ENCODE measurements at regions not wholly inside any gene's neighbourhood (a gene's known extent, or its start where the extent isn't known, plus 50 kb on each side); places are given as distances from the start of the nearest gene placed in this dataset.

DNA sequence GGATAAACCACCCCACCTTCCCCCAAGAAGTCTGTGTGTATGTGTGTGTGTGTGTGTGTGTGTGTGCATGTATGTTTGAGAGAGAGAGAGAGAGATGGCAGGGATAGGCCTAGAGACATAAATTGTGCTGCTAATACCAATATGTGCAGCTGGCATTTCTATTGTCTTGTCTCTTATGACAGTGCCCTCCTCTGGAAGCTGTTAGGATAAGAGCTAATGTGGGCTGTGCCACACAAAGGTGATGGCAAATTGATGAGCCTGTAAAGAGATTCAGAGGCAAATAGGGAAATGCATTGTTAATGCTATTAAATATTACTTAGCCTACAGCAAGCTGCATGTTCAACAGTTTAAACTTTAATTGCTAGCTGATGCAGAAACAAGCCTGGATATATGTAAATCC lies 332.0 kb downstream of the NKX6-1 start:
- DNase-seq (no peak), FAIRE-seq (no peak)
- Histone ChIP-seq H3K36me3 (ENCODE audit: control insufficient read depth in 3 of 3, insufficient read depth in 2 of 3, low read depth in 1 of 3, low read length in 3 of 3) (no peaks in the 10 kb centered on the region), H3K4me3 (ENCODE audit: low read depth in 1 of 3, low read length in 3 of 3) (no peak overlapping the region), H3K27ac (ENCODE audit: low read depth in 1 of 3, low read length in 2 of 3) (no peak overlapping the region), H3K9me3 (ENCODE audit: control insufficient read depth in 2 of 2, insufficient read depth in 1 of 2, low read depth in 1 of 2, low read length in 1 of 2) (no peaks in the 10 kb centered on the region), H3K4me1 (ENCODE audit: control insufficient read depth in 3 of 3, insufficient read depth in 2 of 3, low read depth in 1 of 3, low read length in 2 of 3) (peaks cover 0 to 5% (median 0%) of the 10 kb centered on the region in 3 donors), H3K27me3 (ENCODE audit: control insufficient read depth in 3 of 3, insufficient read depth in 3 of 3, low read length in 3 of 3) (peaks cover 0 to 2% (median 0%) of the 10 kb centered on the region in 3 donors)

DNA sequence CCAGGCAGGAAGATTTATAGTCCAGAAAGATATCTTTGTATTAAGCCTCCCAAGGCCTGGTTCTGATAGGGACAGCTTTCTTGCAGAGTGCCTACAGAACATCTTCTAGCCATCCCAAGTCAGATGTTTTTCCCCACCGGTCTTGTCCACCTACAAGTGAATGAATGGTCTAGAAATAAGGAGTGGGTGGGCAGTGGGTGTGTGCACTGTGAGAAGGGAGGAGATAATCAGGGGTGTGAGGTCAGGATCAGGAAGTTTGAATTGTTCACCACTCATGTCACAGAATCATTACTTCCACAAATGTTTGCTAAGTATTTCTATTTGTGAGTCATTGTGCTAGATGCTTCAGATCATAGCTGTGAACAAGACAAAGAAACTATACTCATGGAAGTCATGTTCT lies 332.6 kb downstream of the NKX6-1 start:
- Histone ChIP-seq H3K4me1 (ENCODE audit: control insufficient read depth in 3 of 3, insufficient read depth in 2 of 3, low read depth in 1 of 3, low read length in 2 of 3) (peaks cover 0 to 7% (median 0%) of the 10 kb centered on the region in 3 donors), H3K36me3 (ENCODE audit: control insufficient read depth in 3 of 3, insufficient read depth in 2 of 3, low read depth in 1 of 3, low read length in 3 of 3) (no peaks in the 10 kb centered on the region), H3K27ac (ENCODE audit: low read depth in 1 of 3, low read length in 2 of 3) (no peak overlapping the region), H3K4me3 (ENCODE audit: low read depth in 1 of 3, low read length in 3 of 3) (no peak overlapping the region), H3K9me3 (ENCODE audit: control insufficient read depth in 2 of 2, insufficient read depth in 1 of 2, low read depth in 1 of 2, low read length in 1 of 2) (no peaks in the 10 kb centered on the region), H3K27me3 (ENCODE audit: control insufficient read depth in 3 of 3, insufficient read depth in 3 of 3, low read length in 3 of 3) (no peaks in the 10 kb centered on the region)
- WGBS, 3 donors, result 89 to 92% (median 91%) methylated on average over 1 of the region's 1 CpG
- FAIRE-seq (no peak), DNase-seq (no peak)

DNA sequence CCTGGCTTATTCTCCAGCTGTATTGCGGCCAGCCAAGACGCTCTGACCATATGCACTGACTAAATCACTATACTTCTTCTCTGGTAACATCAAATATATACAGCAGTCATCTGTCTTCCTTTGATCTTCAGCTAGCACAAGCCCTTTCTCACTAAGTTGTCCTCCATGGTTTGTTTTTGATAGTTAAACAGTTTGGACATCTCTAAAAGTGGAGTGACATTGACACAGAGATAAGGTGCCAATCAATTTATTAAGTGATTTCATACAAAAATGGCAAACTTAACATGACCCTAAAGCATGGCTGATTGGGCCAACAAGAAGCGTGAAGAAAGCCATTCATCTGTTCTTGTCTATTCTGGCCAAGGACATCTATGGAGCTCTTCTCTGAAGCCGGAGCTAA lies 334.9 kb downstream of the NKX6-1 start:
- Histone ChIP-seq H3K36me3 (ENCODE audit: control insufficient read depth in 3 of 3, insufficient read depth in 2 of 3, low read depth in 1 of 3, low read length in 3 of 3) (no peaks in the 10 kb centered on the region), H3K4me3 (ENCODE audit: low read depth in 1 of 3, low read length in 3 of 3) (no peak overlapping the region), H3K9me3 (ENCODE audit: control insufficient read depth in 2 of 2, insufficient read depth in 1 of 2, low read depth in 1 of 2, low read length in 1 of 2) (no peaks in the 10 kb centered on the region), H3K27me3 (ENCODE audit: control insufficient read depth in 3 of 3, insufficient read depth in 3 of 3, low read length in 3 of 3) (no peaks in the 10 kb centered on the region), H3K27ac (ENCODE audit: low read depth in 1 of 3, low read length in 2 of 3) (no peak overlapping the region), H3K4me1 (ENCODE audit: control insufficient read depth in 3 of 3, insufficient read depth in 2 of 3, low read depth in 1 of 3, low read length in 2 of 3) (peaks cover 0 to 20% (median 0%) of the 10 kb centered on the region in 3 donors)
- DNase-seq, result no peak
- 83 to 93% (median 85%) methylated on average over 4 of the region's 4 CpGs for WGBS, 3 donors
- FAIRE-seq, result no peak

DNA sequence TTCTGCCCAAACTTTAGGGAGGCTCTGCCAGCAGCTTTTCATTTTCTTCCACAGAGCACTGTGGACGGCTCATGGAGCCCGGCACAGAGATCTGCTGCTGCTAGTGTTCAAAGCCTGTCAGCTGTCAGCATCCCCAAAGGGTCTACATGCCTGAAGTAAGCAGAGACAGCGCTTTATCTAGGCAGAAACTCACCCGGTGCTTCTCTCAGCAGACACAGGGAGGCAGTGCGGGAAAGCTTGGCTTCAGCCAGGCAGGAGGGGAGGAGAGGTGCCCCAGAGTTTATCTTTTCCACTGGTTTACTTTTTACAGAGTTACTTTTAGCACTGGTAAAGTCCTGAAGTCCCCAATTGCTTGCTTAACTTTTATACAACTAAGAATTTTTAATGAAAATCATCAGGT lies 339.3 kb downstream of the NKX6-1 start:
- H3K4me1 ChIP-seq (ENCODE audit: control insufficient read depth in 3 of 3, insufficient read depth in 2 of 3, low read depth in 1 of 3, low read length in 2 of 3), result peaks cover 0 to 26% (median 0%) of the 10 kb centered on the region in 3 donors
- H3K9me3 ChIP-seq (ENCODE audit: control insufficient read depth in 2 of 2, insufficient read depth in 1 of 2, low read depth in 1 of 2, low read length in 1 of 2), result no peaks in the 10 kb centered on the region
- H3K36me3 ChIP-seq (ENCODE audit: control insufficient read depth in 3 of 3, insufficient read depth in 2 of 3, low read depth in 1 of 3, low read length in 3 of 3), result no peaks in the 10 kb centered on the region
- H3K4me3 ChIP-seq (ENCODE audit: low read depth in 1 of 3, low read length in 3 of 3), result no peak overlapping the region
- FAIRE-seq (no peak), DNase-seq (peak in 1 of 2 donors; percentile 78)
- peak overlapping the region in 1 of 3 donors; percentile 60 for H3K27ac ChIP-seq (ENCODE audit: low read depth in 1 of 3, low read length in 2 of 3)
- no peaks in the 10 kb centered on the region for H3K27me3 ChIP-seq (ENCODE audit: control insufficient read depth in 3 of 3, insufficient read depth in 3 of 3, low read length in 3 of 3)
- 6 to 13% (median 12%) methylated on average over 5 of the region's 5 CpGs for WGBS, 3 donors

DNA sequence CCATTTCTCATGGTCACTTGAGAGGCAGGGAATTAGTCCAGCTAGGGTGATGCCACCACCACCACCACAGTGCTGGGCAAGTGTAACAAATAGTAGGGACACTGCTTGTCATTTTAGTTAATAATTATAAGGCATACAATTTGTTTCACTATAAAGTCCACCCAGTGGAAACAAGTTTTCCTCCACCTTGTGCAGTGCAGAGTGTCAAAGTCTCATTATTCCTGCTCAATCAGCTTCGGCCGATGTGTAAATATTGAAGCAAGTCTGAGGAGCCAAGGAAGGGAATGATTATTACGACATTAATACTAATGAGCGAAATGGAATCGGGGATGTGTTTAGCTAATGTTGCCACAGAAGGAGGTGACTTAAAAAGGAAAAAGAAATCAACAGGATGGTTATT lies 340.4 kb downstream of the NKX6-1 start:
- no peaks in the 10 kb centered on the region for H3K9me3 ChIP-seq (ENCODE audit: control insufficient read depth in 2 of 2, insufficient read depth in 1 of 2, low read depth in 1 of 2, low read length in 1 of 2)
- H3K4me1 ChIP-seq (ENCODE audit: control insufficient read depth in 3 of 3, insufficient read depth in 2 of 3, low read depth in 1 of 3, low read length in 2 of 3), result peaks cover 0 to 26% (median 0%) of the 10 kb centered on the region in 3 donors
- DNase-seq (peak; percentile 75 to 83), FAIRE-seq (no peak)
- H3K36me3 ChIP-seq (ENCODE audit: control insufficient read depth in 3 of 3, insufficient read depth in 2 of 3, low read depth in 1 of 3, low read length in 3 of 3), result no peaks in the 10 kb centered on the region
- WGBS, 3 donors, result 16 to 67% (median 30%) methylated on average over 5 of the region's 5 CpGs
- H3K4me3 ChIP-seq (ENCODE audit: low read depth in 1 of 3, low read length in 3 of 3), result no peak overlapping the region
- H3K27me3 ChIP-seq (ENCODE audit: control insufficient read depth in 3 of 3, insufficient read depth in 3 of 3, low read length in 3 of 3), result no peaks in the 10 kb centered on the region
- peak overlapping the region in 1 of 3 donors; percentile 60 for H3K27ac ChIP-seq (ENCODE audit: low read depth in 1 of 3, low read length in 2 of 3)

DNA sequence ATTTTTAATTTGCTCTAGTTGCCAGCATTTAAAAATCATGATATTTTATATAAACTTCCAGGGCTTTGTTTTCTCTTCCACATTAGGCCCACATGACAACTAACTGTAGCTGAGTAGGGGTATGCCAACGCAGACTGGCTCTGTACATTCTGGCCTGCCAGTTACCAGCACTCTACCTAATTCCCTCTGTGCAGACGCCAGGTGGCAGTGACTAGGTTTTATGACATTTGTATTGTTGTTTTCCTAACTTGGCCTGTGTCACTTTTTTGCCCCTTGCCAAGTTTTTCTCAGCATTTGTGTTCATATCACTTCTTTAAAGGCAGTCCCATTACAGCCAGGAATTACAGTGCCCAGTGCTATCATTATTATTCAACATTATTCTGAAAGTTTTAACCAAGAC lies 347.5 kb downstream of the NKX6-1 start:
- no peaks in the 10 kb centered on the region for H3K36me3 ChIP-seq (ENCODE audit: control insufficient read depth in 3 of 3, insufficient read depth in 2 of 3, low read depth in 1 of 3, low read length in 3 of 3)
- 7 to 54% (median 41%) methylated on average over 2 of the region's 2 CpGs for WGBS, 3 donors
- H3K27ac ChIP-seq (ENCODE audit: low read depth in 1 of 3, low read length in 2 of 3), result no peak overlapping the region
- H3K9me3 ChIP-seq (ENCODE audit: control insufficient read depth in 2 of 2, insufficient read depth in 1 of 2, low read depth in 1 of 2, low read length in 1 of 2), result no peaks in the 10 kb centered on the region
- DNase-seq (peak in 1 of 2 donors; percentile 12), FAIRE-seq (no peak)
- no peak overlapping the region for H3K4me3 ChIP-seq (ENCODE audit: low read depth in 1 of 3, low read length in 3 of 3)
- no peaks in the 10 kb centered on the region for H3K27me3 ChIP-seq (ENCODE audit: control insufficient read depth in 3 of 3, insufficient read depth in 3 of 3, low read length in 3 of 3)
- H3K4me1 ChIP-seq (ENCODE audit: control insufficient read depth in 3 of 3, insufficient read depth in 2 of 3, low read depth in 1 of 3, low read length in 2 of 3), result no peaks in the 10 kb centered on the region

DNA sequence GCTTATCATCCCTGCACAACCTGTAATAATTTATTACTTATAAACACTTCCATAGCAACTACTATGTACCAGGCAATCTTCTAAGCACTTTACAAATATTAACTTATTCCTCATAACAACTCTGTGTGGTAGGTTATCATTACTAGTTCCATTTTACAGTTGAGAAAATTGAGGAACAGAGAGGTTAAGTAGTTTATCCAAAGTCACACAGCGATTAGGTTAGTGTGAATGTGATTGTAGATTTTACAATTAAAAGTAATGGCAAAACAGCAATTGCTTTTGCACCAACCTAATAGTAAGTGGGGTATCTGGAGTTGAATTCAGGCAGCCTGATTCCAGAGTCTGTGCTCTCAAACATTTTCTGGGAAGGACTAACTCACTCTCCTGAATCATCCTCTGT lies 348.9 kb downstream of the NKX6-1 start:
- Histone ChIP-seq H3K36me3 (ENCODE audit: control insufficient read depth in 3 of 3, insufficient read depth in 2 of 3, low read depth in 1 of 3, low read length in 3 of 3) (no peaks in the 10 kb centered on the region), H3K9me3 (ENCODE audit: control insufficient read depth in 2 of 2, insufficient read depth in 1 of 2, low read depth in 1 of 2, low read length in 1 of 2) (no peaks in the 10 kb centered on the region), H3K27ac (ENCODE audit: low read depth in 1 of 3, low read length in 2 of 3) (no peak overlapping the region), H3K4me1 (ENCODE audit: control insufficient read depth in 3 of 3, insufficient read depth in 2 of 3, low read depth in 1 of 3, low read length in 2 of 3) (no peaks in the 10 kb centered on the region), H3K27me3 (ENCODE audit: control insufficient read depth in 3 of 3, insufficient read depth in 3 of 3, low read length in 3 of 3) (no peaks in the 10 kb centered on the region), H3K4me3 (ENCODE audit: low read depth in 1 of 3, low read length in 3 of 3) (no peak overlapping the region)
- DNase-seq (no peak), FAIRE-seq (no peak)
- WGBS, 3 donors, result 89 to 95% (median 94%) methylated on average over 1 of the region's 1 CpG

DNA sequence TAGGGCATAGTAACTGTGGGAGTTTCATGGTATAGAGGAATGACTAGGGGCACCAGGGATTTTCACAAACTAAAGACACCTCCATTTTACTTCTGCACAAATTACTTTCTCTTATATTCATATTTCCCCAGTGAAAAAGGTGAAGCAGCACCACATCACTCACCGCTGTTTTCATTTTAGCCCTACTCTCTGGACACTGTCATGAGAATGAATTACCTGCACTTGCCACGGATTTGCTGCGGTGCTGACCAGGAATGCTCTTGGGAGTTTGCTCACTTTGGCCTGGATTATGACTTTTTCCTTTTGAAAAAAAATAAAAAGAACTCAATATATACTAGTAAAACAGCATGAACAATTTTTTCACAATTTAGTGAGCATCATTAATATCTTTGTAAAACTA lies 351.3 kb downstream of the NKX6-1 start:
- H3K9me3 ChIP-seq (ENCODE audit: control insufficient read depth in 2 of 2, insufficient read depth in 1 of 2, low read depth in 1 of 2, low read length in 1 of 2), result no peaks in the 10 kb centered on the region
- no peak overlapping the region for H3K4me3 ChIP-seq (ENCODE audit: low read depth in 1 of 3, low read length in 3 of 3)
- no peaks in the 10 kb centered on the region for H3K4me1 ChIP-seq (ENCODE audit: control insufficient read depth in 3 of 3, insufficient read depth in 2 of 3, low read depth in 1 of 3, low read length in 2 of 3)
- no peak for DNase-seq
- no peaks in the 10 kb centered on the region for H3K36me3 ChIP-seq (ENCODE audit: control insufficient read depth in 3 of 3, insufficient read depth in 2 of 3, low read depth in 1 of 3, low read length in 3 of 3)
- 86 to 95% (median 88%) methylated on average over 3 of the region's 3 CpGs for WGBS, 3 donors
- no peaks in the 10 kb centered on the region for H3K27me3 ChIP-seq (ENCODE audit: control insufficient read depth in 3 of 3, insufficient read depth in 3 of 3, low read length in 3 of 3)
- no peak for FAIRE-seq
- H3K27ac ChIP-seq (ENCODE audit: low read depth in 1 of 3, low read length in 2 of 3), result no peak overlapping the region

DNA sequence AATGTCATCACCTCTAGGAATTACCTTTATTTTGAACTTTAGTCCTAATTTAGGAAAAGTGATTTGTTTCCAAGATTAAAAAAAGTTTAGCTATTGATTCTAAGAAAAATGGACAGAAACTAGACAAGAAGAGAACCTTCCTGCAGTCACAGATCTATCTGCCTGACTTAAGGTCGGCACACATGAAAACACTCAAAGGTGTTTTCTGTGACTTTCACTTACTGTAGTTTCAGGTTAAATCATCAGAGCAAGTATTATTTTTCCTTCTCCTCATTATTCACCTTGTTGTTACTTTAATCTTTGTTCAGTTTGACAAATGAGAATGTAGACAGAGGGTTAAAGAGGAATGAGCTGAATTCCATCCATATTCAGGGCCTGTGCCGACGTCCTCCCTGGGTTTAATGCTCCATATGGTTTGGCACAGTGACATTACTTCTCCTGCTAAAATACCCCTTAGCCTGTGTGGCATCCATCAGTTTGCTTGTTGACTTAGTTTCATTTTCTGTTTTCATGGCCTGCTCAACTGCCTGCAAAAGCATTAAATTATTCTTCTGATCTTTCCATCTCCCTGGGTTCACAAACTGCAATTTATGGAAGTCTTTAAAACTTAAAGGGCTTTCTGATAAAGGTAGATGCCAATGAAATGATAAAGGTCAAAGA lies 352.7 kb downstream of the NKX6-1 start:
- Histone ChIP-seq H3K4me1 (ENCODE audit: control insufficient read depth in 3 of 3, insufficient read depth in 2 of 3, low read depth in 1 of 3, low read length in 2 of 3) (no peaks in the 10 kb centered on the region), H3K9me3 (ENCODE audit: control insufficient read depth in 2 of 2, insufficient read depth in 1 of 2, low read depth in 1 of 2, low read length in 1 of 2) (no peaks in the 10 kb centered on the region), H3K27ac (ENCODE audit: low read depth in 1 of 3, low read length in 2 of 3) (no peak overlapping the region), H3K36me3 (ENCODE audit: control insufficient read depth in 3 of 3, insufficient read depth in 2 of 3, low read depth in 1 of 3, low read length in 3 of 3) (no peaks in the 10 kb centered on the region), H3K27me3 (ENCODE audit: control insufficient read depth in 3 of 3, insufficient read depth in 3 of 3, low read length in 3 of 3) (no peaks in the 10 kb centered on the region), H3K4me3 (ENCODE audit: low read depth in 1 of 3, low read length in 3 of 3) (no peak overlapping the region)
- DNase-seq (no peak), FAIRE-seq (no peak)
- 15 to 40% (median 25%) methylated on average over 3 of the region's 3 CpGs for WGBS, 3 donors
